NCI-H1092 (cell line): ENCODE measurements at regions not wholly inside any gene's neighbourhood (a gene's known extent, or its start where the extent isn't known, plus 50 kb on each side); places are given as distances from the start of the nearest gene placed in this dataset.

ENCODE experiments used
- DNase-seq: peaks from one replicate; lab custom pipeline; 2025; lab: John Stamatoyannopoulos, UW

DNA sequence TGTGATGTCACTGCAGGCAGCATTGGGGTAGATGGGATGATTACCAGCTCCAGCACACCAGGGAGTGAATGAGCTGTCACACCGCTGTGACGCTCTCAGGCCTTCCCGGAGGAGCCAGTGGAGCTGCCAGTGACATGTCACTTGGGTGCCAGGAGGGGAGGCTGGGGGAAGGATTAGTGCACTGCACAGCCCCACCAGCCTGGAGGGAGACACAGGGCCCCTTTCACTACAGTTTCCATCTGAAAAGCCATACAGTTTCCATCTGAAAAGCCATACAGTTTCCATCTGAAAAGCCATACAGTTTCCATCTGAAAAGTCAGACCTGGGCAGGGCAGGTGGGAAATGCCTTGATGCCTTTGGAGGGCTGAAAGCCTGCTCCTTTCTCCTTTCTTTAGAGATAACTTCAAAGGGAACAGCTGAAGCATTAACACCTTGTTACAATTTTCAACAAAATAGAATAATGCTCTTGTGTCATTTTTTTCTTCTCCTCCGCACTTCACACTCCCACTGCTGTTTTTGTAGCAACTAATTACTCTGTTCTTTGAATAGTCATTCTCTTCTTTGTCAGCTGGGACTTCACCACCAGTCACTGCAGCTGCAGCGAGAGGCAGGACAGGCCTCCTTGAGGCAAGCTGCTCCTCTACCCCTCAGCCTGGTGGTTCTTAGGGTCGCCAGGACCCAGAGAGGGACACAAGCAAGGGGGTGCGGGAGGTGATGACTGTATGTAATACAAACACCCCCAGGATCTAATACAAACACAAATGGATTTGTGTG is 256.9 kb upstream of the RGS6 start:
- DNase-seq: no peak

DNA sequence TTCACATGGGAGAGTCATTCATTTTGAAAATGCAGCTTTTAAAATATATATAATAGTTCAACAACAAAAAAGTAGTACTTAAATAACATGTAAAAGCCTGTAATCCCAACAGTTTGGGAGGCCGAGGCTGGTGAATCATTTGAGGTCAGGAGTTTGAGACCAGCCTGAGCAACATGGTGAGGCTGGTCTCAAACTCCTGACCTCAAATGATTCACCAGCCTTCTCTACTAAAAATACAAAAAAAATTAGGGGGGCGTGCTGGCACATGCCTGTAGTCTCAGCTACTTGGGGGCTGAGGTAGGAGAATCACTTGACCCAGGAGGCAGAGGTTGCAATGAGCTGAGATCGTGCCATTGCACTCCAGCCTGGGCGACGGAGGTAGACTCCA is 256.3 kb upstream of the RGS6 start:
- DNase-seq: no peak

DNA sequence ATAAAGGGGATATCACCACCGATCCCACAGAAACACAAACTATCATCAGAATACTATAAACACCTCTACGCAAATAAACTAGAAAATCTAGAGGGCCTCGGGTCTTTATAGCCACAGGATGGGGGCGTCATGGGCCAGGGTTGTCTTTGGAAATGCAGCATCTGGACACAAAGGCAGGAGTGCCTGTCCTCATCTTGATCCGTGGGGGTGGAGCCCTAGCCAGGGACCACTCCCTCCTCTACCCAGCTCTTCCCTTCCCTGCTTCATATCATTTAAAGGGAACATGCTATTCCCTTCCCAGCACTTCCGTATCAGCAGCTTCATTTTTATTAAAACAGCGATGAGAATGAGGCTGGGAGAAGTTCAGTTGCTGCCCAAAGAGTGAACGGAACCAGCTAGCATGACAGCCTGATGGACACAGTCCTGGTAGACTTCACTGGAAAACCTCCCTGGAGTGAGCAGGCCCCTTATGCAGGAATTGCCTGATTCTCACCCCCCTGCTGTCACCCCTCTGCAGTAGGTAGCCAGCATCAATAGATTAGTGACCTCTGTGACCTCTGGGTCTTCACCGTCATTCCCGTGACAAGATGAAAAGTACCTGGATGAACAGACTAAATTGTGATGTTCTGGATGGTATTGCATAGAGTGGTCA is 251.4 kb upstream of the RGS6 start:
- no peak for DNase-seq

DNA sequence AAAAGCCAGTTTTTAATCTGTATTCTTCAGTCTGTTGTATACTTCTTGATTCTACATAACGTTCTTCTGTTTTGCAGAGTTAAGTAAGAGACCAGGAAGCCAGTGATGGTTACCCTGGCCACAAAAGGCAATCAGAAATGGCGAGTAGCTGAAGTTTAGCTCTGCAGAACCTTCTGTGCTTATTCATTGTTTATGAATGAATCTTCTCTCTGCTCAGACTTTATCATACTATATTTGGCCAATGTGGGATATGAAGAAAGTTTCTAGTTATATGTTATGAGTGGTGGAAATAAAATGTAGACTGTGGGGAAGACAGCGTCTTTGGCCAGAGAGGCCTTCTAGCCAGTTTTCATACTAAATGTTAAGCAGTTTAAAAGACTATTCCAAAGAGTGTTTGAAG is 249.9 kb upstream of the RGS6 start:
- no peak for DNase-seq

DNA sequence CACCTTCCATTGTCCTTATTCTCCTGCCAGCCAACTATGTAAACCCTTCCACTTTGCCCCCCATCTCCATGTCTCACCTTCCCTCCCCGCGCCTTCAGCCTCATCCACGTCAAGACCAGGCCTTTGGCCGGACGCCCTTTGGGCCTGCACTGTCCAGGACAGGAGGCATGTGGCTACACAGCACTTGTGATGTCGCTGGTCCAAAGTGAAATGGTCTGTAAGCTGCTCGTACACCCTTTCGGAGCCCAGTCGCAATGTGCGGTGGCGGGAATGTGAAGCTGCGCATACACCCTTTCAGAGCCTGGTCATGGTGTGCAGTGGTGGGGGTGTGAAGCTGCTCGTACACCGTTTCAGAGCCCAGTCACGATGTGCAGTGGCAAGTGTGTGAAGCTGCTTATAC is 247.9 kb upstream of the RGS6 start:
- no peak for DNase-seq

DNA sequence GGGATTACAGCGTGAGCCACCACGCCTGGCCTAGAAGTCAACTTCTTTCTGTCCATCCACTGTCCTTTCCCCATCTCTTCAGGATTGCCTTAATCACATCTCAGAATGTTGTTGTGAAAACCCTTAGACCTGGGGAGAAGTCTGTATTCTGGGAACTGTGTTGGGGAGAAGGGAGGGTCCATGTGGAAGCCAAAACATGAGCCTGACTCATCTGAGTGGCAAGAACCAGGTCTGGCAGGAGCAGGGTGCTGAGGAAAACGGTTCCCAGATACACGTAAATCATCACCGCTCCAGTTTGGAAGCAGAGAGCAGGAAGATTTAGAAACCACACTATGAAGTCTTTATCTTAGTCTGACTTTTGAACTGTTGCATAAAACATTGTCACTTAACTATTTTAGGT is 245.6 kb upstream of the RGS6 start:
- no peak for DNase-seq

DNA sequence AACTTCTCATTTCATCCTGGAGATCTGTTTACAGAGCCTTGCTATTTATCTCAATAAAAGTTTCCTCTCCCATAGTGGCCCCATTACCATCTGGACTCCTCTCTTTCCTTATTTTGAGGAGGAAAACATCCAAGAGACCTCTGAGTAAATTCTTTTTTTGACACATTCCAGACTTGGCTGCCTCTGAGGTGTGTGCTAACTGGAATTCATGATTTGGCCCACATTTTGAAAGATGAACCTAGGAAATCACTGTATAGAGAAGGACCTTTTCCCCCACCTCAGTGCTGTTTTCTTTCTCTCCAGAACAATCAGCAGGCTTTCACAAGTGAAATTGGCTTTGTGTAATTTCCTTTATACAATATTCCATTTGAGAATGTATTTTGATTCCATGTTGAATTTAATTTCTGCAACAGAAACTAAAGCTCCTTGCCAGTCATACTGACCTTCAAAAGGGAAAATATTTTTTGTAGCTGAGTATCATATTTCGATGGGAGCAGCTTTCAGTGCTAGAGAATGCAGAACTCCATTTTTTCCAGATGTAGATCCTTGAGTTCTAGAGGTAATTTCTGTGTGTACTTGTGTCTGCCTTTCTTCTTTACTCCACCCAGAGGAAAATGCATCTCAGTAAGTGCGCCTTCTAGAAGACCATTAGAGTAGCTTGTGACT is 244.9 kb upstream of the RGS6 start:
- no peak for DNase-seq

DNA sequence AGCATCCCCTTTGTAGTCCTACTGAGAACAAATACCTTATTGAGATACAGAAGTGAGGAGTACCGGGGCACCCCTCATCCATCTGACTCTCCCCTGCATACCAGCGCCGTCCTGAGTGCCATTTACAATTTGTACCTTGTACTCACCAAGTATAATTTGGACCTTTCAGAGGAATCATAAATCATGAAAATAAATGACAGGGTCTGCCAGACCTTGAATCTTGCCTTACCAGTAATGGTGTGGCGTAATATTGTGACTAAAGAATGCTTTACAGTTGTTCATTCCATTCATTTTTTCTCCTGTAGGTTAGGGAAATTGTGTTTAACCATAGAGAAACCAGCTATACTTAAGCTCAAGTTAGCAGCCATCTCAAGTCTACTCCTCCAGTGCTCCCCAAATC is 243.7 kb upstream of the RGS6 start:
- DNase-seq: no peak

DNA sequence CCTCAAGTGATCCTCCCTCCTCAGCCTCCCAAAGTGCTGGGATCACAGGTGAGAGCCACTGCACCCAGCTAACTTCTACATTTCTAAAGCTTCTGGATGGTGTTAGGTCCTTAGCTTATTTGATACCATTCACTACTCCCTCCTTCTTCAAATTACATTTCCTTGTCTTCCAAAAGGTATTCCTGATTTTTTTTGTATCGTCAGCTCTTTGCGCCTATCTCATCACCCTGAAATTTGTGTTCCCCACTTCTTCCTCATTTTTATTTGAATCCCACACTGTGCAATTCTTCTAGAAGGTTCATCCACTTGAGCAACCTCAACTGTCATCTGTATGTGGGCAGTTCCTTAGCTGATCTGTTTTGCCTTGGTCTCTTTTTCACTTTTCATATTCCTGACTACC is 241.8 kb upstream of the RGS6 start:
- DNase-seq: no peak

DNA sequence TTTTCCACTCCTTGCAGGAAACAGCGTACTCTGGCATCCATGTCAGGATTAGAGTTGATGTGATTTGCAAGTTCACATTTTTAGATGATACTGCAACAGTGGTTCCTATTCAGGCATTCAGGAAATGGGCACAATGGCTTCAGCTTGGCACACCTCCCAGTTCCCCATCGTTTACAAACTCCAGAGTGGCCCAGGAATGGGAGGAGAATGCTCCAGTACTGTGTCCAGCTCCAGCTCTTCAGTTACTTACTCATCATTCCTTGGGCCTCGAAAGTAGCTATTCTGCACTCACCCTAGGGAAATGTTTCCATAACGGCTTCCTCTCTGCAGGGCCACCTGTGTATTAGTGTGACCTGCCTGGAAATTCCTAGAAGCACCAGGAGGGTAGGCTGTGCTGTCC is 239.7 kb upstream of the RGS6 start:
- DNase-seq: no peak

DNA sequence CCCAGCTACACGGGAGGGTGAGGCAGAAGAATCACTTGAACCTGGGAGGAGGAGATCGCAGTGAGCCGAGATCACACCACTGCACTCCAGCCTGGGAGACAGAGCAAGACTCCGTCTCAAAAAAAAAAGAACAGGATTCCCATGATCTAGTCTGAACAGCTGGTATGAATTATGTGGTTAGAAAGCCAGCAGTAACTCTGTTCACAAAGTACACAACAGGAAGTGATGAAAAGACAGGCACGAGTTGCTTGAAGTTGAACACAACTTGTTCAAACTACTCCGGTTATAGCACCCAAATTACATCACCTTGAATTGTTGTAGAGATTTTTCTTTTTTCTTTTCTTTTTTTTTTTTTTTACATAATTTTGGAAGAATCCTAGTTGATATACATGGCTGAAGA is 238.8 kb upstream of the RGS6 start:
- no peak for DNase-seq

DNA sequence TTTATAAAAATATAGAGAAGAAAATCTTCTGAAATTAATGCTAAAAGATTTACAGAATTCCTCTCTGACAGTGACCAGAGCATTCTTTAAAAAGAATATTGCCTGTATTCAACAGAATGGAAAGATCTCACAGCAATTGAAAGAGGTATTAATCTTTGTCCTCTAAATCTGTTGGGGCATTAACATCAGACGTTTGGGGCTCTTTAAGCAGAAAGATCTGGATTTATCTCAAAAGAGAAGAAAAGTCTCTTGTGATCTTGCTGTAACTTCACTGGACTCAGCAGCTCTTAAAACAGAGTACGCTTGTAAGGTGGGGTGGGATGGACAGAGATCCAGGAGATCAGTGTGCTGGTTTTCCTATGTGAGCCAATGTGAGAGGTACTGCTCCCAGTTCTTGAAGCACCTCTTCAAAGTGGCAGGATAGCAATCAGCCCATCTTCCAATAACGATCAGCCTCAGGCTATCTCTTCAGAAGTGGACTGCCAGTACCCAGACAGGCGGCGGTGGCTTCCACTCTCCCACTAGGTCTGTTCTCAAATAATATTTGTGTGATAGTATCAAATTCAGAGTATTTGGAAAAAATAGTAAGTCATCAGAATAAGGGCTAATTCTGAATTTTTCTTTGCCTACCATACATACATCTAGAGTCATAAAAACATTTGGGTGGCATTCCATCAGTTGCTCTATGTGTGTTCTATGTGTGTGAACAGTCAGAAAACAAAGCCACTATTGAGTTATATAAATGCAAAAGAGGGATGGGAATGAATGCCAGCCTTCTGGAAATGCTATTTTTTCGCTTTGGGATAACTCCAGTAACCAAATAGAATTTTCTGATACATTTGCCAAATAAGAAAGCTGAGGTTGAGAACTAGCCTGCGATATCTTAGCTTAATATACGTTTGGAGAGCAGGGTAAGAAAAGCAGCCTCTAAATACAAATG is 237.4 kb upstream of the RGS6 start:
- DNase-seq: no peak

DNA sequence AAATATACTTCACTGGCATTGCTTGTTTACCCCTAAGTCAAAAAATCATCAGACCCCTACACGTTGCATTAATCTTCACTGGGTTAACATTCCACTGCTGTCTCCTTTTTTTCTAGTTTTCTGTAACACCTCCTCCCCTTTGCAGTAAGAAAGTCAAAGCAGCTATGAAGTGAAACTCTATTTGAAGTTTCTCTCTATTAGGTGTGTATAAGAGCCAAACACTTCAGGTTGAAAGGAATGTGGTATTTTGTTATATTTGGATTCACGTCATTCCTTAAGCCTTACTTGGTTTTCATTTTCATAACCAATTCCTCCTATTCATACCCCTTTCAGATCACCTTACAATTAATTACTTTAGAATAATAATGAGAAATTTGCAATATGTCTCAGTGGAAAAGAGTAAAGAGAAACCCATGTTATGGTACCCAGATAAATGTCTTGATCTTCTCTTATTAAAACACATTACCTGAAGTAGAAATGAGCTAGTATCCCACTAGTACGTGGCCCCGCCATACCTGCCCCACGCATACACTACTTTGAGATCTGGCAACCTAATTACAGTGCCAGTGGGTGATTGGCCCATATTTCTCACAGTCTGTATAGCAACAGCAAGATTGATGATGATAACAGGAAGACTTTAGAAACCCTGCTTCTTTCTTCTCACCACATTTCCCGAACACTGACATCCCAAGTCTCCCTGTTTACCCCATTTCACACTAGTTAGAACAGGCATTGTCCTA is 236.4 kb upstream of the RGS6 start:
- no peak for DNase-seq

DNA sequence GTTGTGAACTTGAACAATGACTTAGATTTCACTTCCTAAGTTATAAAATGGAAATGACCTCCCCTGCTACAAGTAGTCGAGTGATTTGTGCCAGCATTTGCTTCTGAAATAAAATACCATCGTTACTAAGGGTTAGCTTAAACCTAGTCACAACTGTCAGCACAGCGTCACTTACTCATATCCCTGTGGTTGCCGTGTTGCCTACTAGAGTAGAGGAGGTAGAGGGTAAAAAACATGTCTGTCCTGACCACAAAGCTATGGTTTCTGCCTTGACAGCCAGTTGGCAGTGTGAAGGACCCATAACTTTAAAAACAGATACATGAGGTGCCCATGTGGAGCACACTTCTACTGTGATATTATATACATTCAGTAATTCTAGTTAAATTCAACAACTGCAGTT is 234.2 kb upstream of the RGS6 start:
- no peak for DNase-seq

DNA sequence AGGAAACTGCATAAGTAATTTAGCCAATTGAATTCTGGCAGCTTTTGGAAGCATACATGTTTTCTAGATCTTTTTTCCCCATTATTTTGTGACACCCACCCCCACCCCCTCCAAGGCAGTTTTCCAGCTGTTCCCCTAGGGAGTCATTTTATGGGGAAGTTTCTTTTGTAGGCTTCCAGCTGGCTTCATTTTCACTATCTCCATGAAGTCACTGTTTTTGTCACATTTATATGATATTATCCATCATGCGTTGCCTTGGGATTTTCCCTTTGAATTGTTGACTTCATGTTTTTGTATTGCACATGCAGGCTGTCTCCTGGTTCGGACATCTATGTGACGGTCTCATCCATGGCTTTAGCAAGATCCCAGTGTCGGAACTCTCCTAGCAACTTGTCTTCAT is 233.6 kb upstream of the RGS6 start:
- DNase-seq: no peak

DNA sequence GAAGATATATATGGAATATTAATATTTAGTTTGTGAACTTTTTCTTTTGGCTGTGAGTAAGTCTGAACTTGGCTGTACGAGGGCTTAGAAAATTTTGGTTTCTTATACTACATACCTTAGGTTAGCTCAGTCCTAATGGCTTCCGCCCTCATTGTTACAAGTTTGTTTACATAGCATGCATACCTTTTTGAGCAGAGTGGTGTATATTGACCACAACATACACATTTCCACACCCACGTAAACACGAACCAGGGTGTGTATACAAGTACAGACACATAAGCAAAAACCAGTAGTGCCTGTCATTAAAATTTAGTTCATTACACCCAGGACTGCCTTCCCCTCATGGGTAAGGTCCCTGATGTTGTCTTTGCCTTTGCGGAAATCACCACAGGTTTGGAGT is 230.2 kb upstream of the RGS6 start:
- no peak for DNase-seq

DNA sequence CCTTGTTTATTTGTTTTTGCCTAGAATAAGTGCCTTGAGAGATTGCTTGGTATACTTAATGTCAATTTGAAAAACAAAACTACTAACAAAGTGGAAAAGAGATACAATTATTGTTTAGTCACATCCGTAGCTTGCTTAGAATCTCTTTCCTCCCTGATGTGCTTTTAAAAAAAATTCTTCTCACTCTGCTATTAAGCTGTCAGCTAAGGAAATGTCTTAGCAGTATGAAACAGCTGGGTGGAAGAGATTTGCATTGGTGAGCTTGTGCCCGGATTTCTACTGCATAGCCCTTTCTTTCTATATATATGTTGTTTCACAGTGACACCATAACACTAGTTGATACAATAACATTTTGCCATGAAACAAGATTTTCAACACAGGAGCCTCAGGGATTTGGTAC is 229.4 kb upstream of the RGS6 start:
- no peak for DNase-seq

DNA sequence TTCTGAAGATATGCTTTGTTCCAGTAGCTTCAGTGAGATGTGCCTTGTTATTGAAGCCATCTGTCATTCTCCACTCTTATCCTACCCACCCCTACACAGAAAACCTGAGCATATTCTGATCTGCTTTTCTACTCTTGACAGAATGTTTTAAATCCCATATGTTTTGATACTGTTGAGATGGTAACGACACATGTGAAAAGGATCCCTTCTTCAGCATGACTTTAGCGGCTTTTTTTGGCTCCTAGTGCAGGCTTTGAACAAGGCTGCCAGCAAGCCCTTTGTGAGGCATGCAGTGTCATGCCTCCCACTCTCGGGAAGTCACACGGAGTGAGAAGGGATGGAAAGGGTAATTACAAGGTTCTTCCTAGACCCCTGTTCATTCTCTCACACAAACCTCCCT is 228.8 kb upstream of the RGS6 start:
- DNase-seq: no peak

DNA sequence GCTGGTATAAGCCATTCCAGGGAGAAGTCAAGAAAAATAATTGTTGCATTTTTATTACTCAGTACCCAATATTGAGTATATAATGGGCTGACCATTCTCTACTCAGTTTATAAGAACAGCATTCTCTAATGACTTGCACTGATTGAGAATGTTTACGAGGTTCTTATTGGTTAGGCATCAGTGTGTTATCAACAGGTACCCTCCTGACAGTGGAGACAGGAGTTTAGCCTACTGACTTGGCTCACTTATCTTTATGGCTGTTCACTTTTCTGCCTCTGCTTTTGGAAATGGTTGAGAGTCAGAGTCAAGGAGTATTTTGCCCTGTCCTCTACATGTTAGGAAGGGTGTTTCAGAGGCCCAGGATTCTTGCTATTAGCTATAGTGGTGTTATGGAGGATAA is 228.0 kb upstream of the RGS6 start:
- no peak for DNase-seq

DNA sequence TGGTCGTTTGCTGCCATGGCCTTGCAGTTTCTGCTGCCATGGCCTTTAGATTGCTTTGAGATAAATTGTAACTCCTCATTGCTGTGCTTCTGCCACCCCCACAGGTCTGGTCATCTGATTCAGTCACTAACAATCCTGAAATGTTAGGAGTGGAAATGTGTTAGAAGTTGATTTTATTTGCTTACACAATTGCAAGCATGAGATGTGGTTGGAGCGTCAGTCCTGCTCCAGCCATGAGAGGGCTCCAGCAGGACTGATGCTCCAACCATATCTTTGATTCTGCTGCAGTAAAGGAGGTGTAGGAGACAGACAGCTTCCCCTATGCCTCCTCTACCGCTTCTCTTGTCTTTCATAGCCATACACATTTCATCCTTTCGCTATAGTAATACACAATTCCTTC is 226.8 kb upstream of the RGS6 start:
- no peak for DNase-seq

DNA sequence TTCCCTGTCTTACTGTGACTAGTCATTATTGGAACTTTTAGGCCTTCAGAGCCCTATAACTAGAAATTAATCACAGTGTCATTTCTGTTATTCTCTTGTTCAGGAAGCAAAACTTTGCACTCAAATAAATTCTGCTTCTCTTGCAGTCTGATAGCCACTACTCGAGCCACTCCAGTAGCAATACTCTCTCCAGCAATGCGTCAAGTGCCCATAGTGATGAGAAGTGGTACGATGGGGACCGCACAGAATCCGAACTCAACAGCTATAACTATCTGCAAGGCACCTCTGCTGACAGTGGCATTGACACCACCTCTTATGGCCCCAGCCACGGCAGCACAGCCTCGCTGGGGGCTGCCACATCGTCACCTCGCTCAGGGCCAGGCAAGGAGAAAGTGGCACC is 223.2 kb upstream of the RGS6 start:
- DNase-seq: no peak

DNA sequence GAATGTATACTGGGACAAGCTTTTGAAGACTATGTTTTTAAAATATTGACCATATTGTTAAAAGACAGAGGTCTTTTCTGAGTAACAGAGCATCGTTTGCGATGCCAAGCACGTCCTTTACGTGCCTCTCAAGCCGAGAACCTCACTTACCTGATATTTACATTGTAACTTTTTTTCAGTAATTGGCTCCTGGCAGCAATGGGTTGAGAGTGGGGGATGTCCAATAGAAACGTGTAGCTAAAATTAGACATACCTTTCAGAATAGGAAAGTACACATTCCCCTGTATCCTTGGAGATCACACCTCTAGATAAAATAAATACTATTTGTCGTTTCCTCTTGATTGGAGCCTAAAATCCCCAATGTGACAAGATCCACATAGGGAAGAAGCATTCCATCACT is 222.2 kb upstream of the RGS6 start:
- no peak for DNase-seq
